ENCODE measurements at regions not wholly inside any gene's neighbourhood (a gene's known extent, or its start where the extent isn't known, plus 50 kb on each side); places are given as distances from the start of the nearest gene placed in this dataset.

DNA sequence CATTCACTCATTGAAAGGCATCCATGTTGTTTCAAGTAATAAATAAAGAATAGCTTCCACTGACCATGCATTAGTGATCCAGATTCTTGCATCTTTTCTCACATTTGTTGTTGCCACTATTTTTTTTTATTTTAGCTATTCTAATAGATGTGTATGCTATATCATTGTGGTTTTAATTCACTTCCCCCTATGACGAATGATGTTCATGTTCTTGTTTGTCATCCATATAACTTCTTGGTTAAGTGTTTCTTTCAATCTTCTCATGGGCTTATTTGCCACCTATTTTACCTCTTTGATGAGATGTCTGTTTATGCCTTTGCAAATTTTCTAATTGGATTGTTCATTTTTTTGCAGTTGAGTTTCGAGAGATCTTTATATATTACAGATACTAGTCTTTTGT is 681.2 kb downstream of the HDGFL1 start (continued):
- TF ChIP-seq, protein P1, sequence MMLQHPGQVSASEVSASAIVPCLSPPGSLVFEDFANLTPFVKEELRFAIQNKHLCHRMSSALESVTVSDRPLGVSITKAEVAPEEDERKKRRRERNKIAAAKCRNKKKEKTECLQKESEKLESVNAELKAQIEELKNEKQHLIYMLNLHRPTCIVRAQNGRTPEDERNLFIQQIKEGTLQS (IDR thresholded peaks at IDR 0.05): no peak
- TF ChIP-seq FOXA2 (IDR thresholded peaks at IDR 0.05): no peak
- no peak for TF ChIP-seq HNF4A (conservative IDR thresholded peaks at IDR 0.05)
- TF ChIP-seq EGR1 (IDR thresholded peaks at IDR 0.05; ENCODE audit: low read depth in 2 of 2): no peak
- TF ChIP-seq RAD21 (IDR thresholded peaks at IDR 0.05): no peak
- no peak for TF ChIP-seq YY1 (IDR thresholded peaks at IDR 0.05)
- no peak for TF ChIP-seq SP1 (IDR thresholded peaks at IDR 0.05)
- TF ChIP-seq, protein P2, sequence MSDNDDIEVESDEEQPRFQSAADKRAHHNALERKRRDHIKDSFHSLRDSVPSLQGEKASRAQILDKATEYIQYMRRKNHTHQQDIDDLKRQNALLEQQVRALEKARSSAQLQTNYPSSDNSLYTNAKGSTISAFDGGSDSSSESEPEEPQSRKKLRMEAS (IDR thresholded peaks at IDR 0.05): no peak

DNA sequence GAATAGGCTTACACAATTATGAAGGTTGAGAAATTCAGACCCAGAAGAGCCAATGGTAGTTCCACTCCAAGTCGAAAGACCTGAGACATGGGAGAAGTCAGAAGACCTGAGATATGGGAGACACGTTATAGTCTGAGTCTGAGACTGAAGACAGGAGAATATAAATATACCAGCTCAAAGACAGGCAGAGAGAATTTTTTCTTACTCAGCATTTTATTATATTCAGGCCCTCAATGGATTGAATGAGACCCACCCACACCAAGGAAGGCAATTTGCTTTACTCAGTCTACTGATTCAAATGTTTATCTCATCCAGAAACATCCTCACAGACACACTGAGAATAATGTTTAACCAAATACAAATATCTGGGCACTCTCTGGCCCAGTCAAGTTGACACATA is 693.5 kb downstream of the HDGFL1 start:
- no peaks in the 10 kb centered on the region for H3K36me3 ChIP-seq (ENCODE audit: control insufficient read depth in 4 of 4, insufficient read depth in 3 of 4, low read depth in 1 of 4, low read length in 3 of 4)
- no peak for TF ChIP-seq TAF1 (conservative IDR thresholded peaks at IDR 0.05)
- TF ChIP-seq, protein P3, sequence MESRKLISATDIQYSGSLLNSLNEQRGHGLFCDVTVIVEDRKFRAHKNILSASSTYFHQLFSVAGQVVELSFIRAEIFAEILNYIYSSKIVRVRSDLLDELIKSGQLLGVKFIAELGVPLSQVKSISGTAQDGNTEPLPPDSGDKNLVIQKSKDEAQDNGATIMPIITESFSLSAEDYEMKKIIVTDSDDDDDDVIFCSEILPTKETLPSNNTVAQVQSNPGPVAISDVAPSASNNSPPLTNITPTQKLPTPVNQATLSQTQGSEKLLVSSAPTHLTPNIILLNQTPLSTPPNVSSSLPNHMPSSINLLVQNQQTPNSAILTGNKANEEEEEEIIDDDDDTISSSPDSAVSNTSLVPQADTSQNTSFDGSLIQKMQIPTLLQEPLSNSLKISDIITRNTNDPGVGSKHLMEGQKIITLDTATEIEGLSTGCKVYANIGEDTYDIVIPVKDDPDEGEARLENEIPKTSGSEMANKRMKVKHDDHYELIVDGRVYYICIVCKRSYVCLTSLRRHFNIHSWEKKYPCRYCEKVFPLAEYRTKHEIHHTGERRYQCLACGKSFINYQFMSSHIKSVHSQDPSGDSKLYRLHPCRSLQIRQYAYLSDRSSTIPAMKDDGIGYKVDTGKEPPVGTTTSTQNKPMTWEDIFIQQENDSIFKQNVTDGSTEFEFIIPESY (IDR thresholded peaks at IDR 0.05): no peak
- TF ChIP-seq JUND (IDR thresholded peaks at IDR 0.05): no peak
- no peak for TF ChIP-seq SP1 (IDR thresholded peaks at IDR 0.05)
- TF ChIP-seq, protein P2 (IDR thresholded peaks at IDR 0.05): no peak
- TF ChIP-seq RAD21 (IDR thresholded peaks at IDR 0.05): no peak
- TF ChIP-seq GABPA (IDR thresholded peaks at IDR 0.05 in 1 of 2, conservative IDR thresholded peaks at IDR 0.05 in 1 of 2): no peak
- no peak for TF ChIP-seq FOXA2 (IDR thresholded peaks at IDR 0.05)
- no peak for TF ChIP-seq EGR1 (IDR thresholded peaks at IDR 0.05; ENCODE audit: low read depth in 2 of 2)
- TF ChIP-seq NR2F2 (IDR thresholded peaks at IDR 0.05): no peak
- no peak for TF ChIP-seq FOXA1 (IDR thresholded peaks at IDR 0.05)
- no peak for TF ChIP-seq HNF4G (IDR thresholded peaks at IDR 0.05)
- TF ChIP-seq RXRA (IDR thresholded peaks at IDR 0.05): no peak
- no peak for TF ChIP-seq YY1 (IDR thresholded peaks at IDR 0.05)
- WGBS: 94% methylated on average over 2 of the region's 2 CpGs
- DNase-seq (ENCODE audit: low spot score): no peak
- H3K27ac ChIP-seq (ENCODE audit: low read depth in 1 of 2, low read length in 2 of 2): no peak overlapping the region
- H3K4me3 ChIP-seq (ENCODE audit: low read depth in 1 of 3, low read length in 3 of 3): no peak overlapping the region
- no peak overlapping the region for H3K9ac ChIP-seq (ENCODE audit: low read depth in 1 of 2, low read length in 2 of 2)
- H3K4me1 ChIP-seq (ENCODE audit: control insufficient read depth in 4 of 4, insufficient read depth in 4 of 4, low read length in 3 of 4): peaks cover 0 to 3% (median 0%) of the 10 kb centered on the region in 4 donors
- H3K9me3 ChIP-seq (ENCODE audit: control insufficient read depth in 4 of 4, low read length in 3 of 4): no peaks in the 10 kb centered on the region
- H3K27me3 ChIP-seq (ENCODE audit: control insufficient read depth in 4 of 4, insufficient read depth in 4 of 4, low read length in 3 of 4): no peaks in the 10 kb centered on the region

DNA sequence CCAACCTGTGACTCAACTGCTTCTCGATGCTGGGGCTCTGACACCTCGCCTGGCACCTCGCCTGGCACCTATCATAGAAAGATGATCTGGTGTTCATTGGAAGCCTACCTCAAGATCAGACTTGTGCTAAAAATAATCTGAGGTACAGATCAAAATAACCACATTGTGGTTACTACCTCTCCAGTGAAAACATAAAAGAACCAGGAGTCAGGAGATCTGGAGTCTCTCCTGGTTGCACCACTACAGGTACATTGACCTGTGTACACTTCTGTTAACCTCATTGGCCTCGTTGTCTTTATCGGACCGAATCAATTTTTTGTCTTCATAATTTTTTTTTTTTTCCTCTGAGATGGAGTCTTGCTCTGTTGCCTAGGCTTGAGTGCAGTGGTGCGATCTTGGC is 695.9 kb downstream of the HDGFL1 start:
- H3K36me3 ChIP-seq (ENCODE audit: control insufficient read depth in 4 of 4, insufficient read depth in 3 of 4, low read depth in 1 of 4, low read length in 3 of 4): no peaks in the 10 kb centered on the region
- H3K9me3 ChIP-seq (ENCODE audit: control insufficient read depth in 4 of 4, low read length in 3 of 4): no peaks in the 10 kb centered on the region
- DNase-seq (ENCODE audit: low spot score): no peak
- 67% methylated on average over 7 of the region's 7 CpGs for WGBS
- H3K4me1 ChIP-seq (ENCODE audit: control insufficient read depth in 4 of 4, insufficient read depth in 4 of 4, low read length in 3 of 4): peaks cover 0 to 7% (median 3%) of the 10 kb centered on the region in 4 donors
- TF ChIP-seq, protein P4, sequence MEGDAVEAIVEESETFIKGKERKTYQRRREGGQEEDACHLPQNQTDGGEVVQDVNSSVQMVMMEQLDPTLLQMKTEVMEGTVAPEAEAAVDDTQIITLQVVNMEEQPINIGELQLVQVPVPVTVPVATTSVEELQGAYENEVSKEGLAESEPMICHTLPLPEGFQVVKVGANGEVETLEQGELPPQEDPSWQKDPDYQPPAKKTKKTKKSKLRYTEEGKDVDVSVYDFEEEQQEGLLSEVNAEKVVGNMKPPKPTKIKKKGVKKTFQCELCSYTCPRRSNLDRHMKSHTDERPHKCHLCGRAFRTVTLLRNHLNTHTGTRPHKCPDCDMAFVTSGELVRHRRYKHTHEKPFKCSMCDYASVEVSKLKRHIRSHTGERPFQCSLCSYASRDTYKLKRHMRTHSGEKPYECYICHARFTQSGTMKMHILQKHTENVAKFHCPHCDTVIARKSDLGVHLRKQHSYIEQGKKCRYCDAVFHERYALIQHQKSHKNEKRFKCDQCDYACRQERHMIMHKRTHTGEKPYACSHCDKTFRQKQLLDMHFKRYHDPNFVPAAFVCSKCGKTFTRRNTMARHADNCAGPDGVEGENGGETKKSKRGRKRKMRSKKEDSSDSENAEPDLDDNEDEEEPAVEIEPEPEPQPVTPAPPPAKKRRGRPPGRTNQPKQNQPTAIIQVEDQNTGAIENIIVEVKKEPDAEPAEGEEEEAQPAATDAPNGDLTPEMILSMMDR (IDR thresholded peaks at IDR 0.05; ENCODE audit: low read depth, low read length, missing input control): no peak
- peak in 1 of 2 donors; percentile 13 for TF ChIP-seq RXRA (IDR thresholded peaks at IDR 0.05)
- peak in 1 of 2 donors; percentile 12 for TF ChIP-seq HNF4A (conservative IDR thresholded peaks at IDR 0.05)
- TF ChIP-seq FOXA2 (IDR thresholded peaks at IDR 0.05): no peak
- no peak overlapping the region for H3K27ac ChIP-seq (ENCODE audit: low read depth in 1 of 2, low read length in 2 of 2)
- no peak overlapping the region for H3K9ac ChIP-seq (ENCODE audit: low read depth in 1 of 2, low read length in 2 of 2)
- H3K27me3 ChIP-seq (ENCODE audit: control insufficient read depth in 4 of 4, insufficient read depth in 4 of 4, low read length in 3 of 4): no peaks in the 10 kb centered on the region
- no peak overlapping the region for H3K4me3 ChIP-seq (ENCODE audit: low read depth in 1 of 3, low read length in 3 of 3)
